ENCODE measurements at regions not wholly inside any gene's neighbourhood (a gene's known extent, or its start where the extent isn't known, plus 50 kb on each side); places are given as distances from the start of the nearest gene placed in this dataset.

DNA sequence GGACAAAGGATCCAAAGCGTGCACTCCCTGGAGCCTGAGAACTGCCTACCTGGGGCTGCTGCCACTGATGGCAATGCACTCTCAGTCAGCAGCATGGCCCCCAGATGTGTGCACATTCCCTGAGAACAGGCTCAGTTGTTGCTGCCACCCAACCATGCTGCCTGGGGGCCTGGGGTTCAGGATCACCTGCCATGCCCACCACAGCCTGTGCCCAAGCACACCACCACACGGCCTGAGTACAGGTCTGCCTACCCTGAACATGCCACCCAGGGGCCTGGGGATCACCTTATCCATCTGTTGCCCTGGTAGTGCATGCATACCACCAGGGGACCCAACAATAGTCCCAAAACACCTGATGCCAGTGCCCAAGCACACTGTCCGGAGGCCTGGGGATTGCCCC lies 1174.5 kb downstream of the SORCS1 start:
- no peak for DNase-seq (ENCODE audit: low read depth in 4 of 4, low spot score in 1 of 4)

DNA sequence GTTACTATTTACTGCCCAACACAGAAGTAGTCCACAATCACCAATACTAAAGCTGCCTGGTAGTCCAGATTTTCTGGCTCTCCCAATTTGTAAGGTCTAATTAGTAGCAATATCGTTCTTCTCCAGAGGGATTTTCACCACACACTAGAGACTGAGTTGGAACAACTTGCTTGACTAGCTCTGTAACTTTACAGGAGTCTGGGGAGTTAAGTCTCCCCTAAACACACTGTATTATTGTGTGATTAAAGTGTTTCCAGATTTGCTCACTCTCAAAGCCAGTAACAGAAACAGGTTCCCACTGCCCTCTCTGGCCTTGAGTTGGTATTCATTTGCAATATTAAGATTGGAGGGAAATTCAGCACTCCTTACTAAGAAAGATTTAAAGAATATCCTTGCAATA lies 1175.7 kb downstream of the SORCS1 start:
- no peak for DNase-seq (ENCODE audit: low read depth in 4 of 4, low spot score in 1 of 4)

GRCh38 chr10:105986912-105987635 lies 1177.4 kb downstream of the SORCS1 start:
- no peak for DNase-seq (ENCODE audit: low read depth in 4 of 4, low spot score in 1 of 4)

DNA sequence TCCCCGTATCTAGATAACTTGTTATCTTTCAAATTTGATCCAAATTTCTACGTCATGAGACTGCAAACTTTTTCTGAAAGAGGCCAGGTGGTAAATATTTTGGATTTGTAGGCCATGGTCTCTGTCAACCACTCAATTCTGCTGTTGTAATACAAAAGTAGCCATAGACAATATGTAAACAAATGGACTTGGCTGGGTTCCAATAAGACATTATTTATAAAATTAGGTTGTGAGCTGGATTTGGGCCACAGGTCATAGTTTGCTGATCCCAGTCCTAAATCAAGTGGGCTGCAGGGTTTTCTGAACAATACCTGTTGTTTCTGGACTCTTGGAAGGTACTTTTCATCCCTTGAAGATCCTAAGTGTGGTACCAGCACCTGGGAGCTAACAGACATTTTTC lies 1178.0 kb downstream of the SORCS1 start:
- no peak for DNase-seq (ENCODE audit: low read depth in 4 of 4, low spot score in 1 of 4)

GRCh38 chr10:105982735-105983134 lies 1181.8 kb downstream of the SORCS1 start:
- DNase-seq (ENCODE audit: low read depth in 4 of 4, low spot score in 1 of 4) = no peak

- no peak for DNase-seq (ENCODE audit: low read depth in 4 of 4, low spot score in 1 of 4)
These were observed 1182.8 kb downstream of the SORCS1 start for GRCh38 chr10:105981679-105982078.

DNA sequence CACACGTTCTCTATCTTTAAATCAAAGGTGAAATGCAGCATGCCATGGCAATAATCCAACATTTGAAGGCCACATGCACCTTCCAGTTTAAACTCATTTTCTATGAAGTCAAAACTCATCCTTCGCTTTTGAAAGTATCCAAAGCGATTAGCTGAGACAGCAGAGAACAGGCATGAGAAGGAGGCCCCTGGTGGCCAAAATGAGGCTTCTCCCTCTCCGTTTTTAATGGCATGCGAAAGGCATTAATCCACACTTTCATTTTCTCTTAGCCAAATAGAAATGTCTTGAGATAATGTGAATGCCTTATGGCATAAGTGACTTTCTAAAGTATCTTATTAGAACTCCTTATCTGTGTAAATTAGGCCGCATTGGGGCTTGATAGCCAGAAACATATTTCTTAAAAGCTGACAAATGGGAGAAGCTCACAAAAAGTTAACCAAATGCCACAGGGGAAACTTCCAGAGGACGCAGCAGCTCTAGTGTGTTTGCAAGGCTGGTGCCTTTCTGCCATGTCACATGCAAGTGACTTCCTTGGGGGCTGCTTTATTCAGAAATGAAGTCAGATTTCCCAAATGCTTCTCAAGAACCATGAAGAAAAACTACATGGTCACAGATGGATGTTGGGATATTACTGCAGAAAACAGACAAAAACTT lies 1189.6 kb downstream of the SORCS1 start:
- DNase-seq (ENCODE audit: low read depth in 4 of 4, low spot score in 1 of 4) = no peak

- DNase-seq (ENCODE audit: low read depth in 4 of 4, low spot score in 1 of 4) = no peak
These were observed 1190.6 kb downstream of the SORCS1 start for GRCh38 chr10:105973902-105974301.

GRCh38 chr10:105973360-105973759 lies 1191.1 kb downstream of the SORCS1 start:
- DNase-seq (ENCODE audit: low read depth in 4 of 4, low spot score in 1 of 4) = no peak

DNA sequence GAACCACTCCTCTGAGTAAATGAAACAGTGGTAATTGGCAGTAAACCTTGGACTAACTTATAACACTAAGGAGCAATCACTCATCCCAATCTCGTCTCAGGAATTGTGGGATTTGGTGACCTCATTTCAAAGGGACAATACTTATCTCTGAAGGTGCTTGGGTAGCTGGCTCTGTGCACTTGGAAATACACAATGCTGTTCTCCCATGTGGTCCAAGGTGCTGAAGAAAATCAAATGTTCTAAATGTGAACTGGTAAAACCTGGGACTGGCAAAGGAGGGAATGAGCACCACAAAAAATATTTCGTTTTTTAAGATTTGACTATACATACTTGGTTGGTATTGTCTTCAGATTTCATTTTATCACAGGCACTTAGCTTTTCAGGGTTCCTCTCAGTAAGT lies 1193.0 kb downstream of the SORCS1 start:
- no peak for DNase-seq (ENCODE audit: low read depth in 4 of 4, low spot score in 1 of 4)

DNA sequence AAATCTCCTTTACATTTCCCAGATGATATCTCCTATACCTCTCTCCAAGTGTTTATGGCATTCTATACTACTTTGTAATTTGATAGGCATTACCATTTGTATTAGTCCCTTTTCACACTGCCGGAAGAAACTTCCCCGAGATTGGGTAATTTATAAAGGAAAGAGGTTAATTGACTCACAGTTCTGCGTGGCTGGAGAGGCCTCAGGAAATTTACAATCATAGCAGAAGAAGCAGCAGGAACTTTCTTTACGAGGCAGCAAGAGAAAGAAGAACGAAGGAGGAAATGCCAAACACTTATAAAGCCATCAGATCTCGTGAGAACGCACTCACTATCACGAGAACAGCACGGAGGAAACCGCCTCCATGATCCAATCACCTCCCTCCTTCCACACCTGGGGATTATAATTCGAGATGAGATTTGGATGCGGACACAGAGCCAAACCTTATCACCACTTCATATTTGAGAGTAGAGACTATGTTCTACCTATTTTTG lies 1194.6 kb downstream of the SORCS1 start:
- no peak for DNase-seq (ENCODE audit: low read depth in 4 of 4, low spot score in 1 of 4)

DNA sequence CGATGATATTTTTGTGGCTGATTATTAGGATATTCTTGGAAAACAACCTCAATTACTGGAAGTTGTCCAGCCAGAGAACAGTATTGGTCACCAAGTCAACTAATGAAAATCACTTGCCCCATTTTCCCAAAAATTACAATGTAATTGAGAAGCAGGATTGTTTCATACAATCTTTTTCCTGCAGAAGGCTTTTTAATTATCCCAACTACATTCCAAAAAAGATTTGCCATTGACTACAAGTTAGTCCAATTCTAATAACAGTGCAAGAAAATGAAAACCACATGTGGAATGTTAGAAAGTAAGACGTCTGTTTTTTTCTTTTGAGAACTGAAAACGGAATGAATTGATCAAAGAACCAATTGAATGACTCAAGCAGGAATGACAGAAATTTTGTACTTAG lies 1195.8 kb downstream of the SORCS1 start:
- no peak for DNase-seq (ENCODE audit: low read depth in 4 of 4, low spot score in 1 of 4)

GRCh38 chr10:105967256-105967655 lies 1197.2 kb downstream of the SORCS1 start:
- no peak for DNase-seq (ENCODE audit: low read depth in 4 of 4, low spot score in 1 of 4)

- DNase-seq (ENCODE audit: low read depth in 4 of 4, low spot score in 1 of 4) = no peak
These were observed 1199.4 kb downstream of the SORCS1 start for GRCh38 chr10:105965141-105965540.

DNA sequence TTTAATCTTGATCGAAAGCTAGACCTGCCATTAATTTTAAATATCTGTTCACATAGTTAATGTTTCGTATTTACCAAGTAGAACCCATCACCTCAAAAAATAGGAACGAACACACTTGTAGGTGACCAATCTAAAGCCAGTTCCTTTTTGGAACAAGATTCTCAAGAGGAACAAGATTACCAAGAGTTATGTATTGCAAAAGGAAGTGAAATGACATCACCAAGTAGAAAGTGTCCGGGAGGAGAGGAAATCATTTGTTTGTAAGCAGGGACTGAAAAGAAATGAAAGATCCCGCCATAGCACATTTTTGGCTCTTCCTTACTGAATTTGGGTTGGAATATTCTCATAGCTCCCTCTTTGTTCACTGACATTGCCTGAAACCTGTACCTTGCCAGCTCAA lies 1200.5 kb downstream of the SORCS1 start:
- no peak for DNase-seq (ENCODE audit: low read depth in 4 of 4, low spot score in 1 of 4)

GRCh38 chr10:105963334-105963884 lies 1201.1 kb downstream of the SORCS1 start:
- no peak for DNase-seq (ENCODE audit: low read depth in 4 of 4, low spot score in 1 of 4)

DNA sequence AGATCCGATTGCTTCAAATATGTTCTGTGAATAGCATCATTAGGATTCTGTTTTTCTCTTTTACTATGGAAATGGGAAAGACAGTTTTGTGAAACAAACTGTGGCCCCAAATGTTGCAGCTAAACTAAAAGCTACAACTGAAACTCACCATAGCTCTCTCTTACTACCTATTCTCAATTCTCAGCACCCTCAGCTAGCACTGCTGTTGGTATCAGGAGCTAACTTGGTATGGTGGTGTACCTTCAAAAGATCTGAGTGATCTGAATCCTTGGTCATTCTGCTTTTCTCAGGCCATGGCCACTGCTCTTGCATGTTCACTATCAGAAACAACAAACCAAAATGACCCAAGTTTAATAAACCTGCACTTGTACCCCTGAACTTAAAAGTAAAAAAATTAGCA lies 1208.0 kb downstream of the SORCS1 start:
- no peak for DNase-seq (ENCODE audit: low read depth in 4 of 4, low spot score in 1 of 4)

- DNase-seq (ENCODE audit: low read depth in 4 of 4, low spot score in 1 of 4) = no peak
These were observed 1210.6 kb downstream of the SORCS1 start for GRCh38 chr10:105953861-105954260.

DNA sequence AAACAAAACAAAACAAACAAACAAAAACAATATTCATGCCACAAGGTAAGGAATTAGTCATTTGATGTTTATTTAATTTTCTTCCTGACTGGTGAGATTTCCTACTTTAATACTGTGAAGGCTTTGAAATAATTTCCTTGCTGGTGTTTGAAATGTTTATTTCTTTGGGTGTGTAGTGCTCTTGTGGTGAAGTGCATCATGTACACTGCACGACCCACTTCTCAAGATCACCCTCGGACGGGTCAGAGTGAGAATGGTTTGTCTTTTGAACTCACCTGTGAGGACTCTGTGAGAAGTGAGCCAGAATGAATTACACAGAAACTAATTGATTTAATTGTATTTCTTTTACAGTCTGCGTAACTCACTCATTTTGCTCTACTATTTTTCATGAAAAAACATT lies 1211.5 kb downstream of the SORCS1 start:
- DNase-seq (ENCODE audit: low read depth in 4 of 4, low spot score in 1 of 4) = no peak

- DNase-seq (ENCODE audit: low read depth in 4 of 4, low spot score in 1 of 4) = no peak
These were observed 1212.4 kb downstream of the SORCS1 start for GRCh38 chr10:105952153-105952552.

DNA sequence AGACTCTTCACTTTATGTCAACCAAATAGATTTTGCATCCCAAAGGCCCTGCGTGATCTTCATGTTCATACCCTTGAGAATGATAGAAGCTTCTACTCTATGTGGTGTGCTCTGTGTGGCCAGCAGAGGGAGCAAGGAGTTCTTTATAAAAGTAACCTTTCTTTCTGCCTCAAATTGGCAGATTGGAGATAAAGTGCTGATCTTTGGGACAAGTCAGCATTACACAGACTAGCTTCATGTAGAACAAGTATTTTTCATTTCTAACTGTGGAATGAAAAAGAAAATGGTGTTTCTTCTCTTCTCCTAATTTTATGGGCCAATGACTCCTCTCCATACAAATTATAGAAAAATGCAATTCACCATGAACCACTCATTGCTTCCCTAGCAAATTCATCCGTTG lies 1214.1 kb downstream of the SORCS1 start:
- DNase-seq (ENCODE audit: low read depth in 4 of 4, low spot score in 1 of 4) = peak in 2 of 4 experiments; percentile 0 to 5

- DNase-seq (ENCODE audit: low read depth in 4 of 4, low spot score in 1 of 4) = no peak
These were observed 1214.8 kb downstream of the SORCS1 start for GRCh38 chr10:105949721-105950120.
